ENCODE measurements at regions not wholly inside any gene's neighbourhood (a gene's known extent, or its start where the extent isn't known, plus 50 kb on each side); places are given as distances from the start of the nearest gene placed in this dataset.

GRCh38 chr13:47719164-47719563 is 281.9 kb downstream of the SUCLA2 start:
- no peak for TF ChIP-seq CTCF (IDR thresholded peaks at IDR 0.05; ENCODE audit: insufficient read depth, low read depth, low read length)
- no peak for TF ChIP-seq EZH2 (IDR thresholded peaks at IDR 0.05; ENCODE audit: insufficient read depth, low read length)

Data from astrocyte (in vitro differentiated cells and primary cell).